ENCODE measurements at regions not wholly inside any gene's neighbourhood (a gene's known extent, or its start where the extent isn't known, plus 50 kb on each side); places are given as distances from the start of the nearest gene placed in this dataset.

GRCh38 chr10:121413951-121414350, 184.3 kb downstream of the FGFR2 start:
- H3K9me3 Mint-ChIP-seq = no peaks in the 10 kb centered on the region
- ATAC-seq (replicated peaks; ENCODE audit: extremely low read depth, poor library complexity, severe bottlenecking) (no peak), DNase-seq (ENCODE audit: low spot score in 2 of 2) (no peak)
- no peaks in the 10 kb centered on the region for H3K36me3 Mint-ChIP-seq (ENCODE audit: insufficient read depth)
- no peaks in the 10 kb centered on the region for H3K27me3 Mint-ChIP-seq
- no peak overlapping the region for H3K27ac Mint-ChIP-seq (ENCODE audit: low read depth)
- H3K4me1 Mint-ChIP-seq = no peaks in the 10 kb centered on the region
- H3K4me3 Mint-ChIP-seq = no peak overlapping the region

GRCh38 chr10:121414366-121415062, 183.7 kb downstream of the FGFR2 start:
- Mint-ChIP-seq H3K27me3 (no peaks in the 10 kb centered on the region), H3K4me3 (no peak overlapping the region), H3K9me3 (no peaks in the 10 kb centered on the region), H3K27ac (ENCODE audit: low read depth) (no peak overlapping the region), H3K36me3 (ENCODE audit: insufficient read depth) (no peaks in the 10 kb centered on the region), H3K4me1 (no peaks in the 10 kb centered on the region)
- ATAC-seq (replicated peaks; ENCODE audit: extremely low read depth, poor library complexity, severe bottlenecking) (no peak), DNase-seq (ENCODE audit: low spot score in 2 of 2) (no peak)

GRCh38 chr10:121415063-121415399, 183.2 kb downstream of the FGFR2 start:
- H3K36me3 Mint-ChIP-seq (ENCODE audit: insufficient read depth) = no peaks in the 10 kb centered on the region
- DNase-seq (ENCODE audit: low spot score in 2 of 2) = no peak
- no peaks in the 10 kb centered on the region for H3K4me1 Mint-ChIP-seq
- H3K27ac Mint-ChIP-seq (ENCODE audit: low read depth) = no peak overlapping the region
- no peaks in the 10 kb centered on the region for H3K9me3 Mint-ChIP-seq
- no peaks in the 10 kb centered on the region for H3K27me3 Mint-ChIP-seq
- H3K4me3 Mint-ChIP-seq = no peak overlapping the region
- ATAC-seq (replicated peaks; ENCODE audit: extremely low read depth, poor library complexity, severe bottlenecking) = no peak

- no peaks in the 10 kb centered on the region for H3K9me3 Mint-ChIP-seq
- no peaks in the 10 kb centered on the region for H3K36me3 Mint-ChIP-seq (ENCODE audit: insufficient read depth)
- no peaks in the 10 kb centered on the region for H3K27me3 Mint-ChIP-seq
- ATAC-seq (replicated peaks; ENCODE audit: extremely low read depth, poor library complexity, severe bottlenecking) (no peak), DNase-seq (ENCODE audit: low spot score in 2 of 2) (no peak)
- H3K4me3 Mint-ChIP-seq = no peak overlapping the region
- no peak overlapping the region for H3K27ac Mint-ChIP-seq (ENCODE audit: low read depth)
- no peaks in the 10 kb centered on the region for H3K4me1 Mint-ChIP-seq
These were observed 182.2 kb downstream of the FGFR2 start for GRCh38 chr10:121416071-121416470.

GRCh38 chr10:121417298-121417697, 180.9 kb downstream of the FGFR2 start:
- ATAC-seq (replicated peaks; ENCODE audit: extremely low read depth, poor library complexity, severe bottlenecking) = no peak
- H3K36me3 Mint-ChIP-seq (ENCODE audit: insufficient read depth) = no peaks in the 10 kb centered on the region
- no peak for DNase-seq (ENCODE audit: low spot score in 2 of 2)
- no peaks in the 10 kb centered on the region for H3K27me3 Mint-ChIP-seq
- no peaks in the 10 kb centered on the region for H3K4me1 Mint-ChIP-seq
- H3K9me3 Mint-ChIP-seq = no peaks in the 10 kb centered on the region
- H3K4me3 Mint-ChIP-seq = no peak overlapping the region
- no peak overlapping the region for H3K27ac Mint-ChIP-seq (ENCODE audit: low read depth)

GRCh38 chr10:121418126-121418777, 180.0 kb downstream of the FGFR2 start:
- DNase-seq (ENCODE audit: low spot score in 2 of 2) (no peak), ATAC-seq (replicated peaks; ENCODE audit: extremely low read depth, poor library complexity, severe bottlenecking) (no peak)
- H3K9me3 Mint-ChIP-seq = peaks cover under 1% of the 10 kb centered on the region
- H3K4me1 Mint-ChIP-seq = no peaks in the 10 kb centered on the region
- H3K4me3 Mint-ChIP-seq = no peak overlapping the region
- H3K36me3 Mint-ChIP-seq (ENCODE audit: insufficient read depth) = no peaks in the 10 kb centered on the region
- H3K27ac Mint-ChIP-seq (ENCODE audit: low read depth) = no peak overlapping the region
- H3K27me3 Mint-ChIP-seq = no peaks in the 10 kb centered on the region

- peaks cover 2% of the 10 kb centered on the region for H3K36me3 Mint-ChIP-seq (ENCODE audit: insufficient read depth)
- ATAC-seq (replicated peaks; ENCODE audit: extremely low read depth, poor library complexity, severe bottlenecking) (no peak), DNase-seq (ENCODE audit: low spot score in 2 of 2) (no peak)
- no peak overlapping the region for H3K27ac Mint-ChIP-seq (ENCODE audit: low read depth)
- H3K4me3 Mint-ChIP-seq = no peak overlapping the region
- H3K4me1 Mint-ChIP-seq = no peaks in the 10 kb centered on the region
- peaks cover 6% of the 10 kb centered on the region for H3K9me3 Mint-ChIP-seq
- H3K27me3 Mint-ChIP-seq = no peaks in the 10 kb centered on the region
These were observed 178.2 kb downstream of the FGFR2 start for GRCh38 chr10:121420006-121420405.

- H3K36me3 Mint-ChIP-seq (ENCODE audit: insufficient read depth) = peaks cover 2% of the 10 kb centered on the region
- no peaks in the 10 kb centered on the region for H3K27me3 Mint-ChIP-seq
- no peak for DNase-seq (ENCODE audit: low spot score in 2 of 2)
- no peak overlapping the region for H3K27ac Mint-ChIP-seq (ENCODE audit: low read depth)
- no peak overlapping the region for H3K4me3 Mint-ChIP-seq
- no peak for ATAC-seq (replicated peaks; ENCODE audit: extremely low read depth, poor library complexity, severe bottlenecking)
- H3K4me1 Mint-ChIP-seq = no peaks in the 10 kb centered on the region
- H3K9me3 Mint-ChIP-seq = peaks cover 6% of the 10 kb centered on the region
These were observed 176.1 kb downstream of the FGFR2 start for GRCh38 chr10:121422096-121422495.

- Mint-ChIP-seq H3K27ac (ENCODE audit: low read depth) (no peak overlapping the region), H3K36me3 (ENCODE audit: insufficient read depth) (peaks cover 2% of the 10 kb centered on the region), H3K27me3 (no peaks in the 10 kb centered on the region), H3K9me3 (peaks cover 6% of the 10 kb centered on the region), H3K4me3 (no peak overlapping the region), H3K4me1 (no peaks in the 10 kb centered on the region)
- ATAC-seq (replicated peaks; ENCODE audit: extremely low read depth, poor library complexity, severe bottlenecking) (no peak), DNase-seq (ENCODE audit: low spot score in 2 of 2) (no peak)
These were observed 172.6 kb downstream of the FGFR2 start for GRCh38 chr10:121425623-121426022.

GRCh38 chr10:121426307-121426706, 171.9 kb downstream of the FGFR2 start:
- no peak for ATAC-seq (replicated peaks; ENCODE audit: extremely low read depth, poor library complexity, severe bottlenecking)
- peaks cover 2% of the 10 kb centered on the region for H3K36me3 Mint-ChIP-seq (ENCODE audit: insufficient read depth)

More at GRCh38 chr10:121426307-121426706, 171.9 kb downstream of the FGFR2 start:
- no peak for DNase-seq (ENCODE audit: low spot score in 2 of 2)
- Mint-ChIP-seq H3K27ac (ENCODE audit: low read depth) (no peak overlapping the region), H3K27me3 (no peaks in the 10 kb centered on the region), H3K9me3 (peaks cover 6% of the 10 kb centered on the region), H3K4me1 (no peaks in the 10 kb centered on the region), H3K4me3 (no peak overlapping the region)

Data from central memory CD8-positive, alpha-beta T cell (primary cell).